ENCODE measurements at regions not wholly inside any gene's neighbourhood (a gene's known extent, or its start where the extent isn't known, plus 50 kb on each side); places are given as distances from the start of the nearest gene placed in this dataset.

DNA sequence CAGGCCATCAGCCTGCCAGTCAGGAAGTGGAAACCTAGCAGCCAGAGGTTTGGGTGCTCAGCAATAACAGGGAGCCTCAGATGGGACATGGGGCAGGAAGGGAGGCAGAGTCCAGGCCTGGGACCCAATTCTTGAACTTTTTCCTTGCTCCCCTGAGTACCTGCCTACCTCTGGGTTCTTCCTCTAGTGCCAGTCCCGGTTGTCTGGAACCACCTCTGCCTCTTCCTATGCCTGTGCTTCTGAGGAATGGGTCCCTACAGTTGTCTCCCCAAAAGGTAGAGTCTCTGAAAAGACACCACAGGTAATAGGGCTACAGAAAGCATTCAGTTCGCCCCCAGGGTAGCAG is 212.4 kb upstream of the MAMLD1 start:
- TF ChIP-seq, protein P1, sequence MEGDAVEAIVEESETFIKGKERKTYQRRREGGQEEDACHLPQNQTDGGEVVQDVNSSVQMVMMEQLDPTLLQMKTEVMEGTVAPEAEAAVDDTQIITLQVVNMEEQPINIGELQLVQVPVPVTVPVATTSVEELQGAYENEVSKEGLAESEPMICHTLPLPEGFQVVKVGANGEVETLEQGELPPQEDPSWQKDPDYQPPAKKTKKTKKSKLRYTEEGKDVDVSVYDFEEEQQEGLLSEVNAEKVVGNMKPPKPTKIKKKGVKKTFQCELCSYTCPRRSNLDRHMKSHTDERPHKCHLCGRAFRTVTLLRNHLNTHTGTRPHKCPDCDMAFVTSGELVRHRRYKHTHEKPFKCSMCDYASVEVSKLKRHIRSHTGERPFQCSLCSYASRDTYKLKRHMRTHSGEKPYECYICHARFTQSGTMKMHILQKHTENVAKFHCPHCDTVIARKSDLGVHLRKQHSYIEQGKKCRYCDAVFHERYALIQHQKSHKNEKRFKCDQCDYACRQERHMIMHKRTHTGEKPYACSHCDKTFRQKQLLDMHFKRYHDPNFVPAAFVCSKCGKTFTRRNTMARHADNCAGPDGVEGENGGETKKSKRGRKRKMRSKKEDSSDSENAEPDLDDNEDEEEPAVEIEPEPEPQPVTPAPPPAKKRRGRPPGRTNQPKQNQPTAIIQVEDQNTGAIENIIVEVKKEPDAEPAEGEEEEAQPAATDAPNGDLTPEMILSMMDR (IDR thresholded peaks at IDR 0.05): no peak
- TF ChIP-seq POLR2AphosphoS5 (IDR thresholded peaks at IDR 0.05): no peak
- no peak for TF ChIP-seq POLR2A (IDR thresholded peaks at IDR 0.05)
- no peak for TF ChIP-seq EP300 (IDR thresholded peaks at IDR 0.05)
- Histone ChIP-seq H3K4me1 (no peaks in the 10 kb centered on the region), H3K36me3 (no peaks in the 10 kb centered on the region), H3K27ac (no peak overlapping the region), H3K27me3 (no peaks in the 10 kb centered on the region), H3K9me3 (no peaks in the 10 kb centered on the region), H3K4me3 (no peak overlapping the region)
- WGBS: 100% methylated on average over 2 of the region's 2 CpGs
- DNase-seq (ENCODE audit: low spot score in 2 of 2): no peak

DNA sequence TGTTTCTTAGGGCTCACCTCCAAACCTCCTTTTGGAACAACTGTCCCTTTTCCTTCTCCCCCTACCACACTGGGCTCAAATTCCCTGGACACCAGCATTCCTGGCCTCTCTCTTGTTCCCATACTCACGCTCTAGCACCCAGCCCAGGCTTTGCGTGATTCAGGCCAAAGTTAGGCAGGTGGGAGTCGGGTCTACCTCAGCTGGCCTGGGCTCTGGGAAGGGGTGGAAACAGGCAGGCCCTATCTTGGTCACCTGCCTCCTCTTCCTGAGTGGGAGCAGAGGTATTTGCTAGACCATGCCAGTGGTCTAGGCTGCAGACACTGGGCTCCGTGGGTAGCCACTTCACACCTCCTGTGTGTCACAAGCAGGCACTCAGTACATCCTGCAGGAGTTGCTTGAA is 211.1 kb upstream of the MAMLD1 start:
- Histone ChIP-seq H3K9me3 (no peaks in the 10 kb centered on the region), H3K36me3 (no peaks in the 10 kb centered on the region), H3K27me3 (no peaks in the 10 kb centered on the region), H3K4me1 (no peaks in the 10 kb centered on the region), H3K27ac (no peak overlapping the region), H3K4me3 (no peak overlapping the region)
- WGBS: 78% methylated on average over 4 of the region's 4 CpGs
- no peak for TF ChIP-seq POLR2A (IDR thresholded peaks at IDR 0.05)
- TF ChIP-seq, protein P1 (IDR thresholded peaks at IDR 0.05): no peak
- no peak for TF ChIP-seq EP300 (IDR thresholded peaks at IDR 0.05)
- no peak for TF ChIP-seq POLR2AphosphoS5 (IDR thresholded peaks at IDR 0.05)
- DNase-seq (ENCODE audit: low spot score in 2 of 2): no peak

DNA sequence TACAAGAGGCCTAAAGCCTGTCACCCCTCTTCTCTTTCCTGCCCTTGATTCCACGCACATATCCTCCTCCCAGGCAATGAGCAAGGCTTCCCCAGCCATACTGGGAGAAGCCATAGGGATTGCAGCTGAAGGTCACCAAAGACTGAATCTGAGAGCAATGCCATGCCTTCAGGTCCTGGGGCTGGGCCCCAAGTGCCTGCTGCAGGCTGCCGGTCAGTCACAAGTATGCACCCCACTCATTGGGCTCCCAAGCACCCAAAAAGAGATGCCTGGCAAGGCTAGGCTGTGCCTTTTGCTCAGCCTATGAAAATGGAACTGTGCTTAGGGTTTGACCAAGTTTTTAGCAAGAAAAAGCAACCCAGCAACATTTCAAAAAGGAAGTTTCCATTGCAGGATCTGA is 210.6 kb upstream of the MAMLD1 start:
- H3K27ac ChIP-seq: no peak overlapping the region
- no peak overlapping the region for H3K4me3 ChIP-seq
- DNase-seq (ENCODE audit: low spot score in 2 of 2): no peak
- WGBS: 88% methylated on average over 2 of the region's 2 CpGs
- H3K4me1 ChIP-seq: no peaks in the 10 kb centered on the region
- no peaks in the 10 kb centered on the region for H3K9me3 ChIP-seq
- TF ChIP-seq POLR2AphosphoS5 (IDR thresholded peaks at IDR 0.05) (no peak), POLR2A (IDR thresholded peaks at IDR 0.05) (no peak), EP300 (IDR thresholded peaks at IDR 0.05) (no peak)
- TF ChIP-seq, protein P1 (IDR thresholded peaks at IDR 0.05): no peak
- H3K27me3 ChIP-seq: no peaks in the 10 kb centered on the region
- H3K36me3 ChIP-seq: no peaks in the 10 kb centered on the region

DNA sequence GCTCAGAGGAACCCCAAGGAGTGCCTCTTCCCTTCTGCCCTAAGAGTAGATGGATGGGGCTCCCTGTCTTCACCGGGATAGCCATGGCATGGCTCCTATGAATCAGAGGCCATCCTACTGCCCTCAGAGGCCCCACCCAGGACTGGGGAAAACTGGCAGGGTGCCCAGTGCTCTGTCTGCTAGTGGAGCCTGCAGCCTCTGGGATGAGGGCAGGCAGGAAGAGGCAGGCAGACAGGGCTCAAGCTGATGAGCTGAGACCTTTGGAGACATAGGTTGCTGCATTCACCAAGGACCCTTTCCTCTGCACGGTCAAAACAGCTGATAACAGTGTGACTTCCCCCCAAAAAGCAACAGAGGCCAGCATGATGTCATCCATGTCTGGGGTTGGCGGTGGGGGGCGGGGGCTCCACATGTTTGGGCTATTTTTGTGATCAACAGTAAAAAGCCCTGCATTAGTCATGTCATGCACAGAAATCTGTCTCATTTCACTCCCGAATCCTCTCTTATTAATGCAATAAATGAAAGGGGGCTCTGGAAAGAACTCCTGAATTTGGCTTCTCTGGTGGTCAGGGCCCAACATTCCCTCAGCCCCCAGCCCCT is 207.6 kb upstream of the MAMLD1 start:
- TF ChIP-seq EP300 (IDR thresholded peaks at IDR 0.05) (no peak), POLR2AphosphoS5 (IDR thresholded peaks at IDR 0.05) (no peak), POLR2A (IDR thresholded peaks at IDR 0.05) (no peak)
- TF ChIP-seq, protein P1 (IDR thresholded peaks at IDR 0.05): no peak
- no peak for DNase-seq (ENCODE audit: low spot score in 2 of 2)
- WGBS: 45% methylated on average over 4 of the region's 5 CpGs

DNA sequence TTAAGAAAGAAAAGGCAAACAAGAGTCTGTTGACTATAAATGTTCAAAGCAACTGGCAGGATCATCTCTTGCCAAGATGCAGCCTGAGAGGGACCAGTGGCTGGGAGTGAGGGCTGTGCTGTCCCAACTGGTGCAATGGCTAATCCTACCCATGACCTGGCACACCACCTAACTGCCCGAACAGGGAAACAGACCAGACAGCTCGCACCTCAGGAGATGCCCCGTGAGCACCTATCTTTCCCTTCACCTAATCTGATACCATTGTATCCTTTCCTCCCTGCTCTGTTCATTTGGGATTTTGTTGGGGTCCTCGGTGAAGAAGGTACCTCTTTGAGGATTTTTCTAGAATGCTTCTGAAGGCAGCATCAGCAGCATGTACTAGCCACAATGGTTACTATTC is 206.5 kb upstream of the MAMLD1 start:
- Histone ChIP-seq H3K4me3 (no peak overlapping the region), H3K27me3 (no peaks in the 10 kb centered on the region), H3K9me3 (no peaks in the 10 kb centered on the region), H3K27ac (no peak overlapping the region), H3K36me3 (no peaks in the 10 kb centered on the region), H3K4me1 (no peaks in the 10 kb centered on the region)
- 97% methylated on average over 4 of the region's 4 CpGs for WGBS
- DNase-seq (ENCODE audit: low spot score in 2 of 2): no peak
- TF ChIP-seq POLR2A (IDR thresholded peaks at IDR 0.05): no peak
- TF ChIP-seq EP300 (IDR thresholded peaks at IDR 0.05): no peak
- TF ChIP-seq, protein P1 (IDR thresholded peaks at IDR 0.05): no peak
- TF ChIP-seq POLR2AphosphoS5 (IDR thresholded peaks at IDR 0.05): no peak

More for the DNA sequence above, 207.6 kb upstream of the MAMLD1 start:
- no peaks in the 10 kb centered on the region for H3K36me3 ChIP-seq
- no peaks in the 10 kb centered on the region for H3K27me3 ChIP-seq
- no peak overlapping the region for H3K27ac ChIP-seq
- no peaks in the 10 kb centered on the region for H3K4me1 ChIP-seq
- no peak overlapping the region for H3K4me3 ChIP-seq
- H3K9me3 ChIP-seq: no peaks in the 10 kb centered on the region
